Astrocyte of the spinal cord (primary cell): ENCODE measurements at regions not wholly inside any gene's neighbourhood (a gene's known extent, or its start where the extent isn't known, plus 50 kb on each side); places are given as distances from the start of the nearest gene placed in this dataset.

Source experiments
- DNase-seq: peaks from one replicate; pipeline ENCODE4 v3.0.0; 2011; ENCODE audit warnings: low read depth, low spot score
- H3K4me3 ChIP-seq: 2 replicates; pipeline ENCODE4 v1.5.1; 2011; ENCODE audit warnings: low read depth, mild to moderate bottlenecking, low read length, moderate library complexity
- in situ Hi-C: cut with HindIII; loops from 2 replicates; pipeline ENCODE4 v1.10.0; 2017; ENCODE audit warnings: low sequenced_read_pairs
- TF ChIP-seq, protein P1 (sequence below): IDR thresholded peaks from 2 replicates; pipeline ENCODE4 v1.5.1; 2012; ENCODE audit warnings: low read depth, mild to moderate bottlenecking, low read length, inconsistent platforms

DNA sequence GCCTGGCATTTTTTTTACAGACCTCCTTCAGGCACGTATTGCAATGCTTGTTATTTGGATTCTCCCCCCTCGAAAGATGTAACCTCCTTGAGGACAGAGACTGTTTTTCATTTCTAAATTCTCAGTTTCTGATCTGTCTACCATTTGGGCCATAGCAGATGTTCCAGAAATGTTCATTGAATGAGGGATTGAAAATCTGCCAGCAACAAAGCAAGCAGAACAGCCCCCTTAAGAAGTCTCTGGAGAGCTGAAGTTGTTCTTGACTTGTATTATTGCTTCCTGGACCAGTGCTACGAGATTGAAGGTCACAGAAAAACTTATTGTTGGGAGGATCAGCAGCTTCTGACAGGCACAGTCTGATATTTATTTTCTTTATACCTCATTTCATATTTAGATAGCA is 355.5 kb downstream of the EPHA4 start:
- TF ChIP-seq, protein P1, sequence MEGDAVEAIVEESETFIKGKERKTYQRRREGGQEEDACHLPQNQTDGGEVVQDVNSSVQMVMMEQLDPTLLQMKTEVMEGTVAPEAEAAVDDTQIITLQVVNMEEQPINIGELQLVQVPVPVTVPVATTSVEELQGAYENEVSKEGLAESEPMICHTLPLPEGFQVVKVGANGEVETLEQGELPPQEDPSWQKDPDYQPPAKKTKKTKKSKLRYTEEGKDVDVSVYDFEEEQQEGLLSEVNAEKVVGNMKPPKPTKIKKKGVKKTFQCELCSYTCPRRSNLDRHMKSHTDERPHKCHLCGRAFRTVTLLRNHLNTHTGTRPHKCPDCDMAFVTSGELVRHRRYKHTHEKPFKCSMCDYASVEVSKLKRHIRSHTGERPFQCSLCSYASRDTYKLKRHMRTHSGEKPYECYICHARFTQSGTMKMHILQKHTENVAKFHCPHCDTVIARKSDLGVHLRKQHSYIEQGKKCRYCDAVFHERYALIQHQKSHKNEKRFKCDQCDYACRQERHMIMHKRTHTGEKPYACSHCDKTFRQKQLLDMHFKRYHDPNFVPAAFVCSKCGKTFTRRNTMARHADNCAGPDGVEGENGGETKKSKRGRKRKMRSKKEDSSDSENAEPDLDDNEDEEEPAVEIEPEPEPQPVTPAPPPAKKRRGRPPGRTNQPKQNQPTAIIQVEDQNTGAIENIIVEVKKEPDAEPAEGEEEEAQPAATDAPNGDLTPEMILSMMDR = no peak
- no peak for DNase-seq
- in situ Hi-C loops = no loop called here
- no peak overlapping the region for H3K4me3 ChIP-seq

DNA sequence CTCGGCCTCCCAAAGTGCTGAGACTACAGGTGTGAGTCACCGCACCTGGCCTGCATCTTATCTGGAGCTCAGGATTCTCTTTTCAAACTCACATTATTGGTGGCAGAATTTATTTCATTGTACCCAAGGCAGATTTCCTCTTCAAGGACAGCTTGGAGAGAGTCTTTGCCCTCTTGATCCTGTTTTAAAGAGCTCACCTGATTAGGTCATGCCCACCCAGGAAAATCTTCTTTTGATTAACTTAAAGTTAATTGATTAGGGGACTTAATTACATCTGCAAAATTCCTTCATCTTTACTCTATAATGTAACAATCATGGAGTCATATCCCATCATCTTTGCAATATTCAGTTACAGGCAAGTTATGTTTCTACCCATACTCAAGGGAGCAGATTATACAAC is 346.4 kb downstream of the EPHA4 start:
- no peak for DNase-seq
- H3K4me3 ChIP-seq = no peak overlapping the region
- in situ Hi-C loops = no loop called here
- TF ChIP-seq, protein P1 = no peak

DNA sequence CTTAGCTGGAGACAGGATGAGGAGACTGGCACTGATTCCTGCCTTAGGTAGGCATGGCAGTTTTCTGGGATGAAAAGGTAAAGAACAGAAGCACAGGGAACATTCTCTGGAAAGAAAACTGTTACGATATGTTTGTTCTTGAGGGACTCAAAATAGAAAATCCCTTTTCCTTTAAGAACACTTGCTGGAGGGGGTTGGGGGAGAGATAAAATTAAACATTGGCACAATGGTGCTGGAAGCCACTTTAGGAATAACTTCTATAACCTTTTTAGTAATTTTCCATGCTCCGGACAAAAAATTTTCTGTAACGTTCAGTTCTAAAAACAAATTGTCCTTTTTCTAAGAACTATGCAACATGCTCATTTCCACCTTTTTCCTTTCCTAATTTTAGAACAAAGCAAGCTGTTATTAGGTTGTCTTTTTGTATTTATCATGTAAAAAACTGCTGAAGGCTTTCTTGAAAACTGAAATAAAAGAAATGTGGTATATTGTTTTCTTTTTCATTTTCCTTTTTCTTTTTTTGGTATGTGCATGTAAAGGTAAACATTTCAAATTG is 343.8 kb downstream of the EPHA4 start:
- TF ChIP-seq, protein P1 = no peak
- in situ Hi-C loops = no loop called here
- no peak for DNase-seq
- no peak overlapping the region for H3K4me3 ChIP-seq

DNA sequence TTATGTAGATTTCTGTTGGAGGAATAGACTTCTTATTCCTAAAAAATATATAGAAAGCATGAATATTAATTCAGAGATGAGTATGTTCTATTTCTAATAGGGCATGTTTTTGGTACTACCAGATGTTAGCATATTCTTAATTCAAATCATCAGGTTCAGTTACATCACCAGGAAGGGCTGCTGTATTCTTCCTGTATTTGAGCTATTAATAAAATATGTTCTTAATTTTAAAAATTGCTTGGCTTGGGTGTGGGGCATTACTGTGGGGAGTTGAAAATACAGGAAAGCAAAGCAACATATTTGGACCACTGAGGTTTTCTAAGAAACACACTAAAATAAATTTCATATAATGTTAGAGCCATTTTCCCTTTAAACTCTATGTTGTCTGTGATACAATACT is 343.0 kb downstream of the EPHA4 start:
- TF ChIP-seq, protein P1 = no peak
- H3K4me3 ChIP-seq = no peak overlapping the region
- DNase-seq = no peak
- in situ Hi-C loops = no loop called here

DNA sequence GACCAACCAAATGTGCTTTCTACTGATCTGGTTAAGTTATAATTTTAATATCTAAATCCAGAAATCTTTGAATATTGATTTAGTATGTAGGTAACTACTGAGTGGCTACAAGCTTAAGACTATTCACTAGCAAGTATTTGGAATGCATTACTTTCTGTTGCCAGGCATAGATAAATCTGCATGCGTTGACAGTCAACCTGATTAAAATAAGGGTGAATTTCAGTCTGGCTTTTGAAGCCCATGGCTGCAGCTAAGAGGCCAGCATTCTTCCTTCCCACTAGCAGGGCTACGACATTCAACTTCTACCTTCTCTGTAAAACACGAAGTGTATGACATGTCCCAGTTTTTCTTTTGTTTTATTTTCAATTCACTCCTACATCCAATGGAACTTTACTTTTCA is 340.6 kb downstream of the EPHA4 start:
- TF ChIP-seq, protein P1 = no peak
- DNase-seq = no peak
- in situ Hi-C loops = no loop called here
- no peak overlapping the region for H3K4me3 ChIP-seq

DNA sequence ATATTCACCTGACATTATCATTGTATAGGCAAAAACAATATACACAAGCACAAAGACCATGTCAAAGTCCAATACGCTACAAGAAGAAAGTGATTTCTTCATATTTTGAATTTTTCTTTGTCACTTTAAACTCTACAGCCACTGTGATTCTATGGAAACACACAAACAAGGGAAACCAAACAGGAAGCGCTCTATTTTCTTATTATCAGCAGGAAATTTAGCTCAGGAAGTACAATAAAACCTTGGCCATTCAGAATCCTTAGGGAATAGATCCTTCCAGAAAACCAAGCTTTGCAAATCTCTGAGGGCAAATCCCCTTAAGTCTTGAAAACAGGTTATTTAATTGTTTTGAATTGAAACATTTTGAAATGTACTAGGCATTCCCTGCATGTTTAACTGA is 336.2 kb downstream of the EPHA4 start:
- TF ChIP-seq, protein P1 = no peak
- no peak for DNase-seq
- in situ Hi-C loops = no loop called here

DNA sequence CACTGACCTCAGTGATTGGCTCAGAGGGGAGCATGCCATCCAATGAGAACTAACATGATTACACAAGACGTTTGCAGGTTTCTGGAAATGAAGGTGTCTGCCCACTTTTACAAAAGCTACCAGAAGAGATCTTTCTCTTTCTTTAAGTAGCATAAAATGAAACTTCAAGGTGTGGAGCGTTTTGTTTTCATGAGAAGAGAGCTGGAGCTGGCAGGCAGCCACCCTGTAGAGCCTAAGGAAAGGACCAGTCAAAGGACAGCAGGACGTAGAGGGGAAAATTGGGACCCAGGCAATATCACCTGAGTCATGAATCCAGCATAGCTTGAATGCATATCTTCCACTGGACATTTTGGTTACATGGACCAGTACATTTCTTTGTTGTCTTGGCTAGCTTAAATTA is 331.0 kb downstream of the EPHA4 start:
- TF ChIP-seq, protein P1 = no peak
- in situ Hi-C loops = no loop called here
- DNase-seq = no peak
- no peak overlapping the region for H3K4me3 ChIP-seq

More for the DNA sequence above, 336.2 kb downstream of the EPHA4 start:
- no peak overlapping the region for H3K4me3 ChIP-seq
